COLO668 (cell line): ENCODE measurements at regions not wholly inside any gene's neighbourhood (a gene's known extent, or its start where the extent isn't known, plus 50 kb on each side); places are given as distances from the start of the nearest gene placed in this dataset.
"Not testable (repeated sequence)": the region's sequence is repeated elsewhere in the genome, so short reads cannot be mapped to it uniquely, and the experiment has no call there.

Experiments used
- DNase-seq: peaks from one replicate; lab custom pipeline; 2025; ENCODE audit not compliant: unreplicated experiment; lab: John Stamatoyannopoulos, UW

DNA sequence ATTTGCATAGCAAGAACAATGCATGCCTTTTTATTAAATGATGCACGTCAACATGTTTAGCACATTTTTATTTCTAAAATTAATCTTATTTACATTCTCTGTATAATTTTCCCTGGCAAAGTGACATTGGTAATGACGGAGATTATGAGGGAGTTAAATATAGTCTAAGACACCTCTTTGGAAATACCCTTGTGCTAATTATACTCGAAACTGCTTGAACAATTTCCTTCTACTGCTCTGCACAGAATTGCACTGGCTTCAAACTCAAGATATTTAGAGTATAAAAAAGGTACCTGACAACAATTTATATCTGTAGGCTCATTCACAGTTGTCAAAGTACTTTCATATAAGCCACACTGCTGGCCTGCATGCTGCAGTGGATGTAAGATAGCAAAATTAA is 602.7 kb downstream of the NXPH1 start:
- no peak for DNase-seq

GRCh38 chr7:9071160-9071762 is 637.9 kb downstream of the NXPH1 start:
- DNase-seq: no peak

DNA sequence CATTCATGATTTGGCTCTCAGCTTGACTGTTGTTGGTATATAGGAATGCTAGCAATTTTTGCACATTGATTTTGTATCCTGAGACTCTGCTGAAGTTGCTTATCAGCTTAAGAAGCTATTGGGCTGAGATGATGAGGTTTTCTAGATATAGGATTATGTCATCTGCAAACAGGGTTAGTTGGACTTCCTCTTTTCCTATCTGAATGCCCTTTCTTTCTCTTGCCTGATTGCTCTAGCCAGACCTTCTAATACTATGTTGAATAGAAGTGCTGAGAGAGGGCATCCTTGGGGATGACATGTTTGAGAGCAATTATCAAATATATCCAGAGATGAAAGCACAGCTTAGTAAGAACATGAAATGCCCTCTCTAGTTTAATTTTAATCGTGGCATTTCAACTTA is 642.4 kb downstream of the NXPH1 start:
- DNase-seq: not testable (repeated sequence)

DNA sequence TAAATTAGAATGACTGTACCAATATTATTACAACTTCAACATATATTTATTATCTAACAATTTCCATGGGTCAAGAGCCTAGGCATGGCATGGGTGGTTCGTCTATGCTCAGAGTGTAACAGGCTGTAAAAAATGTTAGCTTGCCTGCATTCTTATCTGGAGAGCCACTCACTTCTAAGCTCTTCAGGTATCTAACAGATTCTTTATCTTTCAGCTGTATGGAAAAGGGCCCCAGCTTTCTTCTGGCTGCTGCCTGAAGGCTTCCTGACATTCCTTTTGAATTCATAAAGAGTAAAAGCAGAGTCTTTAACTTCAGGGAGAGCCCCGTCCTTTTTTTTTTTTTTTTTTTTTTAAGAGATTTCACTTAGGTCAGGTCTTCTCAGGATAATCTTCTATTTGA is 648.8 kb downstream of the NXPH1 start:
- DNase-seq: no peak

- DNase-seq: no peak
Measured at GRCh38 chr7:9083837-9084236, 650.4 kb downstream of the NXPH1 start.

DNA sequence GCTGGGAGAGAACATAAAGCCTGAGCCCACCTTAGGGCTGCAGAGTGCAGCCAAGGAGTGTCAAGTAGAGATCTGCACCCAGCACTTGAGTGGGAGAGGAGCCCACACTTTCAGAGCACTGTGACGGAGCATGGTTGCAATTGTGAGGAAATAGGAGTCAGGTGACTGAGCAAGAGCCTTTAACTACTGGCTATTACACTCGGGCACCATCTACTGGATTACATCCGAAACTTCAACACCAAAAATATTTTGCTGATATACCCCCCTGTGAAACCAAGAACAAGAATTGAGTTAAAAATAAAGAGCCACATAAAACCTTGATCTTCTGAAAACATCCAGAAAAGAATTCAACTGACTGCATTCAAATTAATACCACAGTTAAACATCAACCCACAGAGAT is 657.9 kb downstream of the NXPH1 start:
- no peak for DNase-seq

DNA sequence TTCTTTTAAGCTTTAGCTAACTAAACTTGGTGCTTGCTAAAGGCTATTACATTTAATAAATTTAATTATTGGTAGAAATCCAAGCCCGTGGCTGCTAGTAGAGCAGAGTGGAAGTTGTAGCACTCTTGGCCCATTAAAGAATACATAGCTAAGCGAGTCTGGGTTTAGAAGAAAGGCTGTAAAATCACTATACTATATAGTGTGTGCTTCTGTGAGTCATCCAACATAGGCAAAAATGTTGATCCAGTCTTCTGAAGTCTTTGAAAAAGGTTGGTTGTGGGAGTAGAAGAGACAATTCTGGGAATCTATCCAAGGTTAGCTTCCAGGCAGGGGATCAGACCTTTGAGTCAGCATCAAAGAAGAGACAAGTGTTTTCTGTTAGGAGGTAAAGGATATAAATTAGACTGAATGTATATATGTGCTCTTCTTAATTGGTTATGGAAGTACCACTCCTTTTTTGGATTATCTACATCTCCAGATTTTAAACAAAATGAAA is 664.2 kb downstream of the NXPH1 start:
- DNase-seq: no peak

DNA sequence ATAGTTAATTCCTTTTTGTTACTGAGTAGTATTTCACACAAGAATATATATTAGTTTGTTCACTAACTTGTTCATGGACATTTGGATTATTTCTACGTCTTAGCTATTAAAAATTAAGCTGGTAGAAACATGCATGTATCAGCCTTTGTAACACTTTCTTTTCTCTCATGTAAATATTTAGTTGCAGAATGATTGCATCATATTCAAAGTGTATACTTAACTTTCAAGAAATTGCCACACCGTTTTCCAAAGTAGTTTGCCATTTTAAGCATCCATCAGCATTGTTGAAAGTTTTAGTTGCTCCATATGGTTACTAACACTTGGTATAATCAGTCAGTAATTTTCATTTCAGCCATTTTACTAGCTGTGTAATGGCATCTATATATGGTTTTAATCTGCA is 666.9 kb downstream of the NXPH1 start:
- no peak for DNase-seq

DNA sequence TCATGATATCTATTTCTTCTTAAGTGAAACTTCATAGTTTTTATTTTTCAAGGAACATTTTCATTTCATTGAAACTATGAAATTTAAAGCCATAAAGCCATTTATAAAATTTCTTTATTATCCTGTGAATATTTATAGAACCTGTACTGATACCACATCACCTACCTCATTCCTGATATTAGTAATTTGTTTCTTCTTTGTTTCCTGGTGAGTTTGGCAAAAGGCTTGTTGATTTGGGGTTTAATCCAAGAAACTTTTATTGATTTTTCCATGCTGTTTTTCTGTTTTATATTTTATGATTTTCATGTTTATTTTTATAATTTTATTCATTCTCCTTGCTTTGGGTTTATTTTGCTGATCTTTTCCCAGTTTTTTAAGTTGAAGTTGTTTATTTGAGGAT is 669.4 kb downstream of the NXPH1 start:
- DNase-seq: no peak

- no peak for DNase-seq
Measured at GRCh38 chr7:9106747-9107146, 673.3 kb downstream of the NXPH1 start.

DNA sequence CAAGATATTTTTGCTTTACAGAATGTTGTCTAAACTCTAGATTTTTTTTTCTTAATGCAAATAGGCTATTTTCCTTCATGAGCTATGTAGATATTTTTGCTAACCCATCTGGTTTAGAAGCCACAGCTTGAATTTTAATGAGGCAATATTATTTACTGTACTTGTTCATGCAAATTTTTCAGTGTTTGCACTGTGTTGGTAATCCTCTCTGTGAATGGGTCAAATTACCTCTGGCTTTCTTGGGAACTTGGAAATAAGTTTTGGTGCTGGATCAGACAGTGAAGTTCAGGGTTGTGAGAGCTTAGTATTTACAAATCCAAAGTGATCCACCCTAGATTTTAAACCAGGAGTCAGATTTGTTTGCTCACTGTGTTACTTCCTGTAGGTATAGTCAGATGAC is 686.9 kb downstream of the NXPH1 start:
- no peak for DNase-seq

GRCh38 chr7:9124320-9124719 is 690.9 kb downstream of the NXPH1 start:
- no peak for DNase-seq

DNA sequence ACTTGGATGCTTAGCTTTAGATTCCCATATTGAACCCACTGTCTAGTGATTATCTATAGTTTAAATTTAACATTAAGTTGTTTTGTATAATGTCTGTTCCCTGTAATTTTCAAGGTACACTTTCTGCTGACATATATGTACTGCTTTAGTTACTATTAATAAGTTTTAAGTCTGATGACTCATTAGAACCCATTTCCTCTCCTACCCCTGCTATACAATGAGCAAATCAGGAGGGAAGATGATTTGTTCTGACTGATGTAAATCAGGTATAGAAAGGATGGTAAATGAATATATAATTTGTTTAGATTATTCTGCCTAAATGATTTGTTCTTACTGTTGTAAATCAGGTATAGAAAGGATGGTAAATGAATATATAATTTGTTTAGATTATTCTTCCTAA is 691.8 kb downstream of the NXPH1 start:
- no peak for DNase-seq

GRCh38 chr7:9127901-9128300 is 694.5 kb downstream of the NXPH1 start:
- no peak for DNase-seq

DNA sequence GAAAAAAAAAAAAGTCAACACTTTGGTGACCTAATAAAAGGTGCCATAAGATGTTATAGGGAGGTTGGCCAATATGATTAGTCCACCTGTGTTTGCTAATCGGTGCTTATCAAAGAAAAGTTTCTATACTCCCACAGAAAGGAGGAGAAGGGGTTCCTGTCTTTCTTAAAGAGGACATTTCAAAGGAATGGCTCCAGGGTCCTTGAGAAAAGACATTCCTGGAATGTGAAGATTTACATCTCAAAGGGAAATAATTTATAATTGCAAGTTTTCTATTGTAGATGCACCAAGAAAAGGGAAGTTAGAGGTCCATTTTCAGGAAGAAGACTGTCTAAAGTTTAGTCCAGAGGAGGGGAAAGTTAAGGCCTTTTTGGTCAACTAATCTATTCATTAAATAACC is 715.3 kb downstream of the NXPH1 start:
- no peak for DNase-seq

- no peak for DNase-seq
Measured at GRCh38 chr7:9149499-9150082, 716.2 kb downstream of the NXPH1 start.

DNA sequence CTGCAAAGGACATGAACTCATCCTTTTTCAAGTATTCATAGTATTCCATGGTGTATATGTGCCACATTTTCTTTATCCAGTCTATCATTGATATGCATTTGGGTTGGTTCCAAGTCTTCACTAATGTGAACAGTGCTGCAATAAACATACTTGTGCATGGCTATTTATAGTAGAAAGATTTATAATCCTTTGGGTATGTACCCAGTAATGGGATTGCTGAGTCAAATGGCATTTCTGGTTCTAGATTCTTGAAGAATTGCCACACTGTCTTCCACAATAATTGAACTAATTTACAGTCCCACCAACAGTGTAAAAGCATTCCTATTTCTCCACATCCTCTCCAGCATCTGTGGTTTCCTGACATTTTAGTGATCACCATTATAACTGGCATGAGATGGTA is 730.3 kb downstream of the NXPH1 start:
- not testable (repeated sequence) for DNase-seq

- DNase-seq: no peak
Measured at GRCh38 chr7:9175871-9176270, 742.5 kb downstream of the NXPH1 start.

DNA sequence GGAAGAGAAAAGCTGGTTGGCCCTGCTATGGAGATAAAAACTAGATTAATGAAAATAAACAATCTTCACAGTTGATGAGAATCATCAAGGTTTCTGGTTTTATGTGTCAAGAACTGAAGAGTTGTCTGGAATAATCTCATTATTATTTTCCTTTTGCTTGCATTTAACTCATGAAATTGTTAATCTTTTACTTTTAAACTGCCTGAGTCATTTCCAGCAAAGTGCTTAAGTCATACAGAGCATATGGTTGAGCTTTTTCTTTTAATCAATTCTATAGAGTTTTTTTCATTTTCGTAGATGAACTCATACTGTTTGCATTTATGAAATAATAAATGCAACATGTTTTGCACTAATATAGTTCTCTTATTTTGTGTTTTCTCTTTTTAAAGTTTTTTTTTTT is 747.9 kb downstream of the NXPH1 start:
- DNase-seq: no peak

GRCh38 chr7:9186730-9187129 is 753.3 kb downstream of the NXPH1 start:
- DNase-seq: no peak

GRCh38 chr7:9189703-9190102 is 756.3 kb downstream of the NXPH1 start:
- DNase-seq: no peak

DNA sequence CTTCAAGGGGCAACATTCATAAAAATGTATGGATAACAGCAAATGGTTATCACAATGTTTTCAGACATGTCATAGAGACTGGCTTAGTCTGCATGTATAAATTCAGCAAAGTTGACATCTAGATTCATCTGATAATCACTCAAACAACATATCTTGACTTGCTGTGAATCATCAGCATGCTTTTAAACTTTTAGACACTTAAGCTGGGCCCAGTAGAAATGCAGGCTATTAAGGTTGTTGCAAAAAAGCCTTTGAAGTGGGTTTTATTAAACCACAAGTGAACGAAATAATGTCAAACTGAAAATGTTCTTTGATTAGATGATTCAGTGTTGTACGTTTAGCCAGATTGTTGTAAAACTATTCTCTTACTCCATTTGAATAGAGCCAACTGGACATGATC is 759.6 kb downstream of the NXPH1 start:
- no peak for DNase-seq

GRCh38 chr7:9200626-9201025 is 767.2 kb downstream of the NXPH1 start:
- no peak for DNase-seq
